Activated T-cell treated with anti-CD3 and anti-CD28 coated beads, Interleukin-2, amount 50 U/mL, for 72 hours (primary cell): ENCODE measurements at regions not wholly inside any gene's neighbourhood (a gene's known extent, or its start where the extent isn't known, plus 50 kb on each side); places are given as distances from the start of the nearest gene placed in this dataset.
"Not testable (repeated sequence)": the region's sequence is repeated elsewhere in the genome, so short reads cannot be mapped to it uniquely, and the experiment has no call there.

Experiments used
- ATAC-seq, 2 donors: fragments of 150-1000 bp; cut with Tn5 transposase; replicated peaks in 1 of 2; 2 replicates each; pipeline ENCODE4 v1.10.0; 2021; ENCODE audit warnings: moderate library complexity in 2 of 2, mild to moderate bottlenecking in 1 of 2
- DNase-seq, 2 donors: peaks; one replicate each; pipeline ENCODE4 v3.0.0; 2021 to 2022; ENCODE audit warnings: mixed read lengths in 1 of 2
- H3K27ac Mint-ChIP-seq: one replicate; pipeline ENCODE4 v1.8.0; 2022; ENCODE audit warnings: mild to moderate bottlenecking, moderate library complexity, mixed read lengths
- H3K27me3 Mint-ChIP-seq: one replicate; pipeline ENCODE4 v1.8.0; 2022; ENCODE audit warnings: low read depth, mixed read lengths
- H3K36me3 Mint-ChIP-seq, 2 donors: one replicate each; pipeline ENCODE4 v1.8.0; 2022; ENCODE audit warnings: mixed read lengths in 2 of 2, mild to moderate bottlenecking in 1 of 2; ENCODE audit not compliant: insufficient read depth in 2 of 2
- H3K4me1 Mint-ChIP-seq: one replicate; pipeline ENCODE4 v1.8.0; 2022; ENCODE audit warnings: low read depth, mixed read lengths
- H3K4me3 Mint-ChIP-seq, 2 donors: one replicate each; pipeline ENCODE4 v1.8.0; 2022; ENCODE audit warnings: mild to moderate bottlenecking in 2 of 2, mixed read lengths in 2 of 2, moderate library complexity in 2 of 2
- H3K9me3 Mint-ChIP-seq, 2 donors: one replicate each; pipeline ENCODE4 v1.8.0; 2022; ENCODE audit warnings: mixed read lengths in 2 of 2

DNA sequence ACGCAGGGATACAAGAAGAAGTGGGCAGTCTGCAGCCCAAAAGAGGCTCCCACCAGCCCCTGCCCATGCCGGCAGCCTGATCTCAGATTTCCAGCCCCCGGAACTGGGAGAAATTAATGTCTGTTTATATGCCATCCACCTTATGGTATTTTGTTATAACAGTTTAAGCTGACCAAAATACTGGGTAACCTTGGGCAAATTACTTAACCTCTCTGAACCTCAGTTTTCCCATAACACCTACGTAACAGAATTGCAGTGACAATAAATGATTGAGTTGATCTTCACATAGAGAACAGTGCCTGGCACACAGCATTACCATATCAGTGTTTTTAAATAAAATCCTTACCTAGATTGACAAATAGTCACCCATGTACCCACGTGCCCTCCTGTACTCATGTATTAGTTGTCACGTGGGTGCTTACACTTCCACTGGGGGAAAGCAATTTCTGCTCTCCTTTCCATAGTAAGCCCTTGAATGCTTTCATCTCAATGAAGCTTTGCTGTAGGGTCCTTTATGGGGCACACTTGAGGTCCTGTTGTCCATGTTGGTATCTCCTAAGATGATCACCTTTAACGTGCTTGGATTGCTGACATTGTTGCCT, 54.2 kb upstream of the PHF21A start:
- Mint-ChIP-seq H3K9me3 (peaks cover 0 to 2% of the 10 kb centered on the region in 2 donors), H3K27ac (no peak overlapping the region), H3K27me3 (peaks cover 45% of the 10 kb centered on the region), H3K4me1 (no peaks in the 10 kb centered on the region), H3K4me3 (no peak overlapping the region), H3K36me3 (no peaks in the 10 kb centered on the region)
- ATAC-seq (no peak), DNase-seq (no peak)

DNA sequence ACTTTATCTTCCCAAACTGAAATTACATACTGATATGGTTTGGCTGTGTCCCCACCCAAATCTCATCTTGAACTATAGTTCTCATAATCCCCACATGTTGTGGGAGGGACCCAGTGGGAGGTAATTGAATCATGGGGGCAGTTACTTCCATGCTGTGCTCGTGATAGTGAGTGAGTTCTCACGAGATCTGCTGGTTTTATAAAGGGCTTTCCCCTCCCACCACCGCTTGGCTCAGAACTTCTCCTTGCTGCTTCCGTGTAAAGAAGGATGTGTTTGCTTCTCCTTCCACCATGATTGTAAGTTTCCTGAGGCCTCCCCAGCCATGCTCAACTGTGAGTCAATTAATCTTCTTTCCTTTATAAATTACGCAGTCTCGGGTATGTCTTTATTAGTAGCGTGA, 50.4 kb upstream of the PHF21A start:
- H3K27ac Mint-ChIP-seq, ATAC-seq, DNase-seq, H3K36me3 Mint-ChIP-seq, H3K9me3 Mint-ChIP-seq, H3K4me1 Mint-ChIP-seq, H3K4me3 Mint-ChIP-seq: not testable (repeated sequence)
- peaks cover 59% of the 10 kb centered on the region for H3K27me3 Mint-ChIP-seq
